ENCODE measurements at regions not wholly inside any gene's neighbourhood (a gene's known extent, or its start where the extent isn't known, plus 50 kb on each side); places are given as distances from the start of the nearest gene placed in this dataset.

DNA sequence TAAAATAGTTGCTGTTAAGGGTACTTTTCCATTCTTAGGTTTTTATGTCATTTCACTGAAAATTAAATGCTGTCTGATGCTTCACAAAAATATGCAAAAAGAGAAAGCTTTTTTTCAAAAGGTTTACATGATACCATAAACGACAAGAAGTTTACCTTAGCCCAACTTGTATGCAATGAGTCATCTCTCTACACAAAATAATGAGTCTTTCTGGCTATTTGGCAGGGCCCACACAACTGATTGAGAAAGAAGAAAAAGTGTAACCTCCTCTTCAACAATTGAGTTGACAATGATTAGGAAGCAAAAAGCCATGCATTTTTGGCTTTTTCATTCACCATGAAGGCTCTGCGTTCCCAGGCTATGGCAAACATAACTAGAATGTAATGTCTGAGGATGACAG lies 165.4 kb upstream of the CPNE8 start:
- H2AFZ ChIP-seq (ENCODE audit: low read depth, low read length, severe bottlenecking) = no peak overlapping the region
- H3F3A ChIP-seq (ENCODE audit: insufficient read depth) = no peaks in the 10 kb centered on the region
- no peak overlapping the region for H3K27ac ChIP-seq (ENCODE audit: low read depth, low read length)
- TF ChIP-seq, protein P1, sequence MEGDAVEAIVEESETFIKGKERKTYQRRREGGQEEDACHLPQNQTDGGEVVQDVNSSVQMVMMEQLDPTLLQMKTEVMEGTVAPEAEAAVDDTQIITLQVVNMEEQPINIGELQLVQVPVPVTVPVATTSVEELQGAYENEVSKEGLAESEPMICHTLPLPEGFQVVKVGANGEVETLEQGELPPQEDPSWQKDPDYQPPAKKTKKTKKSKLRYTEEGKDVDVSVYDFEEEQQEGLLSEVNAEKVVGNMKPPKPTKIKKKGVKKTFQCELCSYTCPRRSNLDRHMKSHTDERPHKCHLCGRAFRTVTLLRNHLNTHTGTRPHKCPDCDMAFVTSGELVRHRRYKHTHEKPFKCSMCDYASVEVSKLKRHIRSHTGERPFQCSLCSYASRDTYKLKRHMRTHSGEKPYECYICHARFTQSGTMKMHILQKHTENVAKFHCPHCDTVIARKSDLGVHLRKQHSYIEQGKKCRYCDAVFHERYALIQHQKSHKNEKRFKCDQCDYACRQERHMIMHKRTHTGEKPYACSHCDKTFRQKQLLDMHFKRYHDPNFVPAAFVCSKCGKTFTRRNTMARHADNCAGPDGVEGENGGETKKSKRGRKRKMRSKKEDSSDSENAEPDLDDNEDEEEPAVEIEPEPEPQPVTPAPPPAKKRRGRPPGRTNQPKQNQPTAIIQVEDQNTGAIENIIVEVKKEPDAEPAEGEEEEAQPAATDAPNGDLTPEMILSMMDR (IDR thresholded peaks at IDR 0.05; ENCODE audit: insufficient read depth, low read length, poor library complexity, severe bottlenecking) = no peak
- TF ChIP-seq EZH2phosphoT487 (conservative IDR thresholded peaks at IDR 0.05; ENCODE audit: low read length) = no peak
- no peak overlapping the region for H3K4me3 ChIP-seq (ENCODE audit: insufficient read depth, low read length, poor library complexity, severe bottlenecking)
- no peaks in the 10 kb centered on the region for H4K20me1 ChIP-seq (ENCODE audit: low read depth, low read length)
- H3K9me2 ChIP-seq (replicated peaks; ENCODE audit: insufficient read depth, low read length) = no peaks in the 10 kb centered on the region
- no peaks in the 10 kb centered on the region for H3K9me3 ChIP-seq (ENCODE audit: insufficient read depth, low read length)
- no peak overlapping the region for H3K4me2 ChIP-seq (ENCODE audit: low read depth, low read length, poor library complexity, severe bottlenecking)
- no peaks in the 10 kb centered on the region for H3K79me2 ChIP-seq (ENCODE audit: insufficient read depth, low read length)
- H3K36me3 ChIP-seq (ENCODE audit: low read length) = no peaks in the 10 kb centered on the region
- H3K27me3 ChIP-seq (ENCODE audit: low read length) = no peaks in the 10 kb centered on the region
- H3K9ac ChIP-seq (ENCODE audit: low read length) = no peak overlapping the region

DNA sequence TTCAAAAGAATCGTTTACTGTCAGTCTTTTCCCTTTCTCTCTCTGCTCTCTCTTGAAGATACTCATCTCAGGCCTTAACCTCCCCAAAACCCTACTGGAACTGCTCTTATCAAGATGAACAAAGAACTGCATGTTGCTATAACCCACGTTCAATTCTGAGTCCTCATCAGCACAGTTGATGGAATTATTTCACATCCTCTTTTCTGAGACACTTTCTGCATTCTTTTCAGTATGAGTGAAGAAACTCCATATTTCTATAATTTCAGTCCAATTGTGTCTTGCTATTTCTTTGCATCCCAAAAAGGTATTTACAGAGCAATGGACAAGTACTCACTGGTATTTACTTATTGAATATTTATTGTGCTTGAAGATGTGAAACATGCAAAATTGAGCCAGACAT lies 160.1 kb upstream of the CPNE8 start:
- Histone ChIP-seq H3K4me2 (ENCODE audit: low read depth, low read length, poor library complexity, severe bottlenecking) (no peak overlapping the region), H4K20me1 (ENCODE audit: low read depth, low read length) (no peaks in the 10 kb centered on the region), H3K4me3 (ENCODE audit: insufficient read depth, low read length, poor library complexity, severe bottlenecking) (no peak overlapping the region), H3K9me3 (ENCODE audit: insufficient read depth, low read length) (no peaks in the 10 kb centered on the region), H2AFZ (ENCODE audit: low read depth, low read length, severe bottlenecking) (no peak overlapping the region), H3K9ac (ENCODE audit: low read length) (no peak overlapping the region), H3K36me3 (ENCODE audit: low read length) (no peaks in the 10 kb centered on the region), H3K27ac (ENCODE audit: low read depth, low read length) (no peak overlapping the region), H3K9me2 (replicated peaks; ENCODE audit: insufficient read depth, low read length) (no peaks in the 10 kb centered on the region), H3F3A (ENCODE audit: insufficient read depth) (no peaks in the 10 kb centered on the region), H3K79me2 (ENCODE audit: insufficient read depth, low read length) (no peaks in the 10 kb centered on the region), H3K27me3 (ENCODE audit: low read length) (no peaks in the 10 kb centered on the region)
- TF ChIP-seq, protein P1 (IDR thresholded peaks at IDR 0.05; ENCODE audit: insufficient read depth, low read length, poor library complexity, severe bottlenecking) = no peak
- TF ChIP-seq EZH2phosphoT487 (conservative IDR thresholded peaks at IDR 0.05; ENCODE audit: low read length) = no peak

DNA sequence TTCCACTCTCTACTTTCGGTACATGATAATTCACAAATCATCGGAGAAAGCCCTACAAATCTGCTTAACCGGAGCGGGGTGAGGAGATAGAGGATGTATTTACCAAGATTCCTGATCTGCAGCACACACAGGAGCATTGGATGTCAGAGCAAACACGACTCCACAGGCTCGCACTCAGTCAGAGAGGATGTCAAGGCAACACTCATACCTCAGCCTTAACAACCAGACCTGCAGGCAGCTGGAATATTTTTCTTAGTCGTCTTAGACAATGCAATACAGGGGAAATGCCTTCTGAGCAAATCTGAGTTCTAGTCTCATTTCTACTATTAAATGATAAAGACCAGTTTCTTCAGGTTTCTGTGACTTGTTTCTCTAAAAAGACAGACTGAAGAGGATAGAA lies 159.3 kb upstream of the CPNE8 start:
- no peak overlapping the region for H3K4me3 ChIP-seq (ENCODE audit: insufficient read depth, low read length, poor library complexity, severe bottlenecking)
- no peaks in the 10 kb centered on the region for H3K27me3 ChIP-seq (ENCODE audit: low read length)
- TF ChIP-seq, protein P1 (IDR thresholded peaks at IDR 0.05; ENCODE audit: insufficient read depth, low read length, poor library complexity, severe bottlenecking) = no peak
- TF ChIP-seq EZH2phosphoT487 (conservative IDR thresholded peaks at IDR 0.05; ENCODE audit: low read length) = no peak
- H3K9me3 ChIP-seq (ENCODE audit: insufficient read depth, low read length) = no peaks in the 10 kb centered on the region
- H3K4me2 ChIP-seq (ENCODE audit: low read depth, low read length, poor library complexity, severe bottlenecking) = no peak overlapping the region
- no peaks in the 10 kb centered on the region for H3K79me2 ChIP-seq (ENCODE audit: insufficient read depth, low read length)
- H3K27ac ChIP-seq (ENCODE audit: low read depth, low read length) = no peak overlapping the region
- H3K36me3 ChIP-seq (ENCODE audit: low read length) = no peaks in the 10 kb centered on the region
- no peak overlapping the region for H3K9ac ChIP-seq (ENCODE audit: low read length)
- no peaks in the 10 kb centered on the region for H3F3A ChIP-seq (ENCODE audit: insufficient read depth)
- no peaks in the 10 kb centered on the region for H4K20me1 ChIP-seq (ENCODE audit: low read depth, low read length)
- H3K9me2 ChIP-seq (replicated peaks; ENCODE audit: insufficient read depth, low read length) = no peaks in the 10 kb centered on the region
- H2AFZ ChIP-seq (ENCODE audit: low read depth, low read length, severe bottlenecking) = no peak overlapping the region

Measured in SU-DHL-6 (cell line).